OCI-LY3 (cell line): ENCODE measurements at regions not wholly inside any gene's neighbourhood (a gene's known extent, or its start where the extent isn't known, plus 50 kb on each side); places are given as distances from the start of the nearest gene placed in this dataset.

Experiments used
- CTCF ChIP-seq: fragments of 200-600, 300-600 bp; sonication (generic); IDR thresholded peaks from 2 replicates; pipeline ENCODE4 v1.5.1; 2014; ENCODE audit warnings: antibody characterized with exemption, low read length, low read depth
- EZH2phosphoT487 ChIP-seq: fragments of 200-600 bp; shearing (Covaris generic); IDR thresholded peaks from 2 replicates; pipeline ENCODE4 v1.6.1; 2018; ENCODE audit warnings: antibody characterized with exemption, mixed run types, low read depth

- TF ChIP-seq CTCF = no peak
- no peak for TF ChIP-seq EZH2phosphoT487
Observed at GRCh38 chr13:59352600-59352999, 811.1 kb downstream of the DIAPH3 start.
